GM18867 (cell line): ENCODE measurements at regions not wholly inside any gene's neighbourhood (a gene's known extent, or its start where the extent isn't known, plus 50 kb on each side); places are given as distances from the start of the nearest gene placed in this dataset.

ENCODE experiments used
- ATAC-seq: cut with Tn5 transposase; IDR thresholded peaks from one replicate; pipeline ENCODE4 v1.9.1; 2021; ENCODE audit warnings: mild to moderate bottlenecking, moderate library complexity; ENCODE audit not compliant: unreplicated experiment

DNA sequence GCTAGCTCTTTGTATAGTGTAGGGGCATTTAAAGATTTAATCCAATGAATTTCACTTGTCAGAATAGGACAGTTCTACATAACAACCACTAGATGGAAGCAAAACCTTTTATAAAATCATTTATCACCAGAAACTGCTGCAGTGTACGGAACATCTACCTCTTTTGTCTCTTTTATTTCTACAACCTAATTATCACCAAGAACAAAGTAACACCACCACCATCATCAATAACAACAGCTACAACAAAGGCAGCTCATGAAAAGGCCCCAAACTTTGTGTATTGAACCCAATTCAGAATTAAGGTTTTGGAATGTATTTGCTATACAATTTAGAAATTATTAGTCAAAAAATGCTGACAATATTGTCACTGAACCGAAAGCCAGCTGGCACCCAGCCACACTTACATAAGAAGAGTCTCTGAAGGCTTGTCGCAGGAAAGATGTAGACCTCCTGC lies 260.9 kb upstream of the RPS6KA3 start:
- peak; percentile 72 for ATAC-seq

DNA sequence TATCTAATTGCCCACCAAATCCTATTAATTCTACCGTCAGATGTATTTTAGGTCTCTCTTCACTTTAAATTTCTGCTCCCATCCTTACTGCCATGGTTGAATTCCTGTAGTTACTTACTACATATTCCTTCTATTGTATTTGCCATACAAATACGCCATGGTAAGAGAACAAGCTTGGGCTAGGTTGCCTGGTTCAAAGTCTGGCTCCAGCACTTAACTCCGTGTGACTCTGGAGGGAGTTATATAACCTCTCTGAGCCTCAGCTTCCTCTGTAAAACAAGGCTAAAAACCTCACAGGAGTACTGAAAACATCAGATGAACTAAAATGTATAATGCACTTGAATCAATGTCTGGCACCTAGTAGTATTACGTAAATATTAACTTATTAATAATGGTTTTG lies 260.3 kb upstream of the RPS6KA3 start:
- ATAC-seq = no peak

DNA sequence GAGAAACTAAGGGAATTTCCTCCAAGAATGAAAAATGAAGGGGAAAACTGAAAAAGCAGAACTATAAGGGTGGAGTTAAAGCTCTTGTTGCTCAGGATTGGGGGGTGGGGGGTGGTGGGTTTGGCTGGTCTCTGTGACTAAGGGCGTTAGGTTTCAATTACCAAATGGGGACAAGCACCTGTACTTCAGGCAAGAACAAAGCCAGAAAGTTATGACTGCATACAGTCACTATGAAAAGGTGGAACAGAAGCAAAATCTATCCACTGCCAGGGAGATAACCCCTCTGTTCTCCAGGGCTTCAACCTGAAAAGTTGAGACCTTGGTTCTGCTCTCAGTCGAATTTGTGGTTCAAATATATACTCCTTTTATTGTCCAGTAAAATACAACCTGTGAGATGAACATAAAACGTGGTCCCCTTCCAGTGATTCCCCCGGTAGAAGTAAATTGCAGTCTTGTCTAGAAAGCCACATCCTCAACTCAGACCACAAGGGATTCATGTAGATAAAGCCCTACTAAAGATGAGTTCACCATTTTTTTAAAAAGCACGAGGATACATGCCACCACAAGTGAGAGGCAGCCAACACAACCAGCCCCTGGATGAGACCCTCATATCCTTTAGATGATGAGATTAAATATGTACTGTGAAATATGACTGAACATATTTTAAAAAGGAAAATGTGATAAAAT lies 257.1 kb upstream of the RPS6KA3 start:
- no peak for ATAC-seq

DNA sequence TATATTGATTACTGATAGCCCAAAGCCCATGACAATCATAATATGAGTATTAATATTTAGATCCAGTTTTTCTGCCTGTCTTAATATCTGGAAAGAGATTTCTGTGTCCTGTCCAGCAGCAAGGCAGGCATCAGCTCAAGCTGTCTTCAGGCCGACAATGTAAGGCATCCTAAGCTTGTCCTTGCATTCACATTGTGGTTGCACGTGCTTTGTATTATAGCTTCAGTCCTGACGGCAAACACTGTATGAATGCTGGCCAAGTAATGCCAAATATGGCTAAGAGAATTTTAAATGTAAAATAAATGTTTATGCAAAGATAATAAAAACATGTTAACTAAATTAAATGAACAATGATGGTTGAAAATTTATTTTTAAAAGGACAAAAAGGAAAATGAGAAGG lies 255.7 kb upstream of the RPS6KA3 start:
- no peak for ATAC-seq

DNA sequence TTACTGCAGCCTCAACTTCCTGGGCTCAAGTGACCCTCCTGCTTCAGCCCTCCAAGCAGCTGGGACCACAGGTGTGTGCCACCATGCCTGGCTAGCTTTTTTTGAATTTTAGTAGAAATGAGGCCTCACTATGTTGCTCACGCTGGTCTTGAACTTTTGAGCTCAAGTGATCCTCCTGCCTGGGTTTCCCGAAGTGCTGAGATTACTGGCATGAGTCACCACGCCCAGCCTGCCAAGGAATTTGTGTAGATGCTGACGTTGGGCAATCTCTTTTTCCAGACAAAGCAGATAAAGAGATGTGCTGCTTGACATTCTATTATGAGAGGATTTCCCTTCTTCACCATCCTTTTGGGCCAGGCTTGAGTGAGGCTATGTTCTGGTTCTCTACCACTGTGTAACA lies 254.5 kb upstream of the RPS6KA3 start:
- no peak for ATAC-seq

DNA sequence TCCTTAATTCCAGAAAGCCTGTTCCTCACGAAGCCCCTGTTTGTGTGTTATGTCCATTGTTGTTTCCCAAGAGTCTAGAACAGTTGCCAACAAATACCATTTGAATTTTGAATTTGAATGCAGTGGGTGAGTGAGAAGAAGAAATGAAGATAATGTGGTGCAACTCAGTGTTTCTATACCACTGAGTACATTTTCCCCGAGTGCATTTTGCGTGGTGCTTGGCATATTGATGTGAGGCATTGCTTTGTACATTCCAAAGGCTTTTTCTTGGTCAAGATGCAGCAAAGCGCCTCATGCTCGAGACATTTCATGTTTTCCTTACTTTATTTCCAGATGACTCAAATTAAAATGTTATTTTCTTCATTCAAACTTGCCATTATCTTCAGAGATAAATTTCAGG lies 253.1 kb upstream of the RPS6KA3 start:
- no peak for ATAC-seq

DNA sequence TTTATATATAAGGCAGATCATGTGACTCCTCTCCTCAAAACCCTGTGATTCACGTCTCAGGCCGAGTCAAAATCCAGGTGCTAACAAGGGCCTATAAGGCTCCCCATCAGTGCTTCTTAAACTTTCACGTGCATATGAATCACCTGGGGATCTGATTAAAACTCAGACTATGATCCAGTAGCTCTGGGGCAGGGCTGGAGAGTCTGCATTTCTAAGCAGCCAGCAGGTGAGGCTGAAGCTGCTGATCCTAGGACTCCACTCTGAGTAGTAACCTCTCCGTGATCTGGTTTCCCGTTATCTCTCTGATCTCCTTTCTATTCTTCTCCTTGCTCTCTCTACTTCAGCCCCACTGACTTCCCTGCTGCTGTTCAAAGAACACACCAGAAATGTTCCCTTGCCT lies 252.4 kb upstream of the RPS6KA3 start:
- ATAC-seq = no peak

DNA sequence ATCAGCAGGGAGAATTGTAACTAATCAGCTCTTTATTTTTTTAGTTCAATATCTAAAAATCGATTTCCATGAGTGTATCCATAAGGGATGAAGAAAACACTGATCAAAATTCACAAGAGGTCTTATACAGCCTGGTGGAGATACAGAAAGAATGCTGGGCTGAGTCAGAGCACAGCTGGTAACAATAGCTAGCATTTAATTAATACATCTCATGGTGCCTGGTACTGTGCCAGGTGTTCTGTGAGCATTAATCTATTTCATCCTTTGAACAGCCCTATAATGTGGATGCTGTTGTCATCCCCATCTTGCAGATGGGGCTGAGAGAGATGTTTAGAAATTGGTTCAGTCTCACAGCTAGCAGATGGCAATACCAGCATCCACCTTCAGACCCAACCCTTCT lies 250.9 kb upstream of the RPS6KA3 start:
- no peak for ATAC-seq

DNA sequence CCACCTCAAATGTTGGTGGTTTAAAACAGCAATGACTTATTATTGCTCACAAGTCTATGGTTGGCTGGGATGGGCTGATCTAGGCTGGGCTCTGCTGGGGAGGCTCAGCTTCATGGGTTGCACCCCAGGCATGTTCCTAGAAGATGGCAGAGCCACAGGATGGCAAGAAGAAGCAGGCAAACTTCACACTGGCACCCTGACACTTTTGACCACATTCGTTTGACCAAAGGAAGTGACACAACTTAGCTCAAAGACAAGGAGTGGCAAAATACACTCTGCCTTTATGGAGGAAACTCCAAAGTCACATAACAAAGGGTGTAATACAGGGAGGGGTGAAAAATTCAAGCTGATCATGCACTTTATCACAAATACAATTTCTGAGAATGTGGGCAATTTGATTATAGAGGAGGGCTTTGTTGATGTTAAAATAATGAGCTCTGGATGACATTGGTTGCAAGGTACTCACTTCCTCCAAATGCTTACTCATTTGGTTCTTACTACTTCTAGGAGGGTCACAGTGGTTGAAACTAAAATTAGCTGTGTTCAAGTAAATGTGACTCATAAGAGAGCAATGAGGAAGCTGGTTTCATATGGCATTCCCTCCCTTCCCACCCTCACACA lies 249.2 kb upstream of the RPS6KA3 start:
- peak; percentile 98 for ATAC-seq

DNA sequence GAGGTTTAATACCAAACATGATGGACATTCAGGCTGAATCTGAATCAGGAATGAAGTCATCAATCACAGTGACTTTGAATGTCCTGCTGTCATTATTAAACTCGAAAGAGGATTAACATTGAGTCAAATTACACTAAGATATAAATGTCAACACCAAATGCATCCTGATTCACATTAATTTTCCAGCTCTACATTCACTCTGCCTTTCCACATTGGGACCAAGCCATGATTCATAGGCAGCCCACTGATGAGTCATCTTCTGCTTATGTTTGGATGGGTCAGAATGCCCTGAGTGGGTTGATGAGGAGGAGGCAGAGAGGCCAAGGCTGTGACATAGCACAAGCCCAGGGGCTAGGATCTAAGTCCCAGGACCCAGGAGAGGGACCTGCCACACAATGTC lies 247.6 kb upstream of the RPS6KA3 start:
- ATAC-seq = no peak

DNA sequence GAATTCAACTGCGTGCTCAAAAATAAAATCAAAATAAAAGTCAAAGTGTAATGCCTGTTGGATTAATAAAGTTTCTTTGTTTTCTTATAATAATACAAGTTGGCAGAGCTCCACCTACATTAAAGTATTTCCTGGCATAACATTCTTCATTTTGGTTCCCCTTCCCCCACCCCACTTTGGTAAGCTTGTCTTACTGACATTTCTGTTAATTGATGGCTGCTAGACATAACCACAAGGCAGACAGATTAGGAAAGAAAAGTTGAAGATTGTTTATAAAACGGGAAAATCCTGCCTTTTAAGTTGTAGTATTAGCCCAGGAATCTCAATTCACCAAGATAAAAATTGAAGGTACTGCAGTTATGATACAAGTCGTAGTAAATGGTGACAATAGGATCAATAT lies 246.5 kb upstream of the RPS6KA3 start:
- ATAC-seq = no peak

DNA sequence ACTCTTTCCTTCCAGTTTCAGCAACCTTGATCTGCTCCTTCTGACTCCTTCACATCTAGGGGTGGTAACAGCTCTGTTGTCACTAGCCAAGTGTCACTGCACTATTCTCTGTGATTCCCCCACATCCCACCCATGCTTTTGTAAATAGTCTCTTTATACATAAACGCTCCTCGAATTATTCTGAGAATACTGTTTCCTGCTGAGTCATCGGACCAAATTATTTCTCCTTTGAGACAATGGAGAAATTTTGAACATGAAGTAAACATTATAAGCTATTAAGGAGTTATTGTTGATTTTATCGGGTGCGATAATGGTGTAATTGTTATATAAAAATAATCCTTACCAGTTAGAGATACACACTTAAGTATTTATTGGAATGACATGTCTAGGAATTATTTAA lies 245.1 kb upstream of the RPS6KA3 start:
- no peak for ATAC-seq

DNA sequence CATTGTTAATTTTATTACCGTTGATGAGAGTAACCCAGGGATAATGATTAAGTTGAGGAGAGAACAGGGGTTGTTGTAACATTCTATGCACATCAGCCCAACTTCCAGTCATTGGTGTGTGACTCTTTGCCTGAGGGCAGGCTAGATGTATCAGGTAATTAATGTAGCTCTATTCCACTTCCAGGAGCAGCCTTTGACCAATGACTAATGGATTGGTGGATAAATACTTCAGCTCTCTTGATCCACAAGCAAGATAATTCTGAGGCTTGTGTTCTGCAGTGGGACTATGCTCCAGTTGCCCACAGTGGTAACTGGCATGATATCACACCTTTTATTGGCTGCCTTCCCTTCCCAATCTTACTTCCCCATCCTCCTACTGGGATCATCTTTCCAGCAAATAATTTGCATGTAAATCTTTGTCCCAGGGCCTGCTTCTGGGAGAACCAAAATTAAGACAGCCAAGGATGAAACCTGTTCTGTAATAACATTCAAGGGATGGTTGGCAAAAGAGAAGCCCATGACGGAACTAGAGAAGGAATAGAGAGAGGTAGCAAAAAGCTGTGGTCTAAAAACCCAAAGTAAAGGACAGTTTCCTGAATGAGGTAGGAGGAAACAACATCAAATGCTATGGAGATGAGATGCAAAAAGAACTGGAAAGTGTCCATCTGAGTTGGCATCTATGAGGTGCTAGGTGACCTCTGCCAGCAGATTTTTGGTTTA lies 241.4 kb upstream of the RPS6KA3 start:
- ATAC-seq = no peak

DNA sequence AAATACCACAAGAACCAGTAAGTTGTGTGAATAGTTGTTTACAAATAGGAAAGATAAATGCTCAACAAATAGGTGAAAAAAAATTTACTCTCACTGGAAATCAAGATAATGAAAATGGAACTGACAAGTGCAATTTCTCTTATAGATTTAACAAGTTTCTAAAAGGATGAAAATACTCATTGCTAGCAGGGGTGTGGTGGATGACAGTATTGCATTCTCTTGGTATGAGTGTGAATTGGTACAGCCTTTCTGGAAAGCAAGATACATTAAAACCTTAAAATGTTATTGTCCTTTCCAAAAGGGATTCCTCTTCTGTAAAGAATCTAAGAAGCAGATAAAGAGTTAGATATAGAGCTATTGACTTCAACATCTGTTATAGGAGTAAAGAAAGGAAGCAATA lies 240.0 kb upstream of the RPS6KA3 start:
- peak; percentile 69 for ATAC-seq

DNA sequence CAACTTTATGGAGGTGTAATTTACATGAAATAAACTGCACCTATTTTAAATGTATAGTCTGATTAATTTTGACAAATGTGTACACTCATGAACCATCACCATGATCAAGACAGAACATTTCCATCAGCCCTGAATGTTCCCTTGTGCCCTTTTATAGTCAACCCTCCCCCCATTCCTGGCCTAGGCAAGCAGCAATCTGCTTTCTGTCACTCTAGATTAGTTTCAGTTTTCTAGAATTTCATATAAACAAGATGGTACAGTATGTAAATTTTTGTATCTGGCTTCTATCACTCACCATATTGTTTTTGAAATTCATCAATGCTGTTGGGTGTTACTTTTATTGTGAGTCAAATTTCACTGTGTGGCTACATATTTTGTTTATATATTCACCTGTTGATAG lies 234.2 kb upstream of the RPS6KA3 start:
- ATAC-seq = no peak

DNA sequence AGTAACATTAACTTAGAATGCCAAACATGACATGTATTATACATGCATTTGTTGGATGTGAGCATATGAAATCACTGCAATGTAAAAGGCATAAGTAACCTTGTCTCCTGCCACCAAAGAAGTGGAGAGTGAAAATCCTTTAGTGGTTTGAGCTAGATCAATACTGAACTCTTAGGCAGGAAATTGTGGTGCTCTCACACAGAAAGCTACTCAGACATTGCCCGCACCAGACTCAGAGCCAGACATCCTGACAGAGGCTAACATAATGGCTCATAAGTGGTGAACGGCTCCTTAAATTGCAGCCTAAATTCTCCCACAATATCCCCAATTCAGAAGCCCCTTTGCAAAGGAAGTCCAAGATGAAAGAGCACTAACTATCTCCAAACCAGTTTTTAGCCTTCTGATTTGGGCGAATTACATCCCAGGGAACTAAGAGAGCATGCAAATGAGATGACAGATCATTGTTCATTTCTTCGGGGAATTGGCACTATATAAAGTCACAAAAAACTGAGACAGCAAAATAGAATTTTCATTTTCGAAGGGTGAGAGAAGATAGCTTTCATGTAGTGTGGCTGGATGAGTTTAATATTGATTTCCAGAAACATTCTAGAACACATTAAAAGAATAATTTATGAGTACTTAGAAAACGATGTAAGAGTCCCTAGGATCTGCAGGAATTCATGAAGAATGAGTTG lies 233.6 kb upstream of the RPS6KA3 start:
- peak; percentile 78 for ATAC-seq

DNA sequence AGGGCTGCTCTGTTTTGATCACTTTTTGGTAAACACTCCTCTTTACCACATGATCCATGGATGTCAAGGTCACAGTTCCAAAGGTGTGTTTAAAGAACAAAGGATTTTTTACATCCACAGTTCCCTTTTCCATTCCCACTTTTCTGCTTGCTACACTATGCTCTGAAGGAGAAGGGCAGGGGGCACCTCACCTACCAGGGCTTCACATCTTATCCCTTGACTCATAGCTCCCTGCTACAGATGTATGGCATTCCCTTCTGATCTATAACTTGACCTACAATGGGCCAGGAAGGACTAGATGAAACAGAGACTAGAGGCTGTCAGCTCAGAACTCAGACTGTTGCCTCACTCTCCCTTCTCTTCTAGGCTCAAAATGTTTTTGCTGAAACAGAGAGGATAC lies 233.1 kb upstream of the RPS6KA3 start:
- peak; percentile 39 for ATAC-seq

DNA sequence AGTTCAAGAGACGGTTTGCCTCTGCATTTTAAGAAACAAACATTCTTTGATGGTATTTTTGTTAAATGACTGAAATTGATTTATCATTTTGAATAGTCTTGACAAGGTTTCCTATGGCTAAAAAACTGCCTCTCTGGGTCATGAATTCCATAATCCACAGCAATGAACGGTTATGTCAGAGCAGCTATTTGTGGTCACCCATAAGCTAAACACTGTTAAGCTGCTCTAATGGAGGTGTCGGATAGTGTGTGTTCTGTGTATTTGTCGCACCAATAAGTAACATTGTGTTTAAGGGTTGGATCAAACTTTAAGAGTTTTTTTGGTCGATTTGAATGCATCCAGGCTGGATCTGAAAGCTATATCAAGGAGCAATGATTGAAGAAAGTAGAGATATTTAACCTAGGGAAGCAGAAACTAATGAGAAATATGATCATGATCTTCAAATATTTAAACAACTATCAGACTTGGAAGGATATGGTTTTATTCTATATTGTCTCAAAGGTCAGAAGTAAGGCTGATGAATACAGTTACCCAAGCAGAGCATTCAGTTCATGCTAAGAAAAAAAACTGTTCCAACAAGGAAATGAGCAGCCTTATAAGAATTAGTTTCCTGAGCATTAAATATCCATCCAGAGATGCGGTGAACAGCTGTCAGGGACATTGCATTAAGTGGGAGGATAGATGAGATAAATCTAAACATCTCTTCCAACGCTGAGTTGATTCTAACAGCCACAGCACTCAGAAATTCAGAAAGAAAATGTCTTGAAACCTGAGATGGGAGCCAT lies 232.3 kb upstream of the RPS6KA3 start:
- no peak for ATAC-seq

DNA sequence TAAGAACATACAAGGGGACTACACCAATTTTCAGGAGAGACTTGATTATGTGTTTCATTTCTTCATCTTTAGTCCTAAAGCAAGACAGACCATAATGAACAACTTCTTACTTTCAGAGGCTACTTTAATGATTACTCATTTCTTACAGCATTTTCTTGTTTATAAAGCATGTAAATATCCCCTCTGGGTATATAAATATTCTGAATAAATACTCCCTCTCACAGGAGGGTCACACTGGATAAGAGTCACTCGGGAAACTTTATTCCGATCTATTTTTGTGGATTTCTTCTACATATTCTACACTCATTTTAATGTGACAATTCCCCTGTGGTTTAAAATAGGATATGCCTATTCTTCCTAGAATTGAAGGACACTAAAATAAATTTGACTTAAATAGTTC lies 228.9 kb upstream of the RPS6KA3 start:
- no peak for ATAC-seq

DNA sequence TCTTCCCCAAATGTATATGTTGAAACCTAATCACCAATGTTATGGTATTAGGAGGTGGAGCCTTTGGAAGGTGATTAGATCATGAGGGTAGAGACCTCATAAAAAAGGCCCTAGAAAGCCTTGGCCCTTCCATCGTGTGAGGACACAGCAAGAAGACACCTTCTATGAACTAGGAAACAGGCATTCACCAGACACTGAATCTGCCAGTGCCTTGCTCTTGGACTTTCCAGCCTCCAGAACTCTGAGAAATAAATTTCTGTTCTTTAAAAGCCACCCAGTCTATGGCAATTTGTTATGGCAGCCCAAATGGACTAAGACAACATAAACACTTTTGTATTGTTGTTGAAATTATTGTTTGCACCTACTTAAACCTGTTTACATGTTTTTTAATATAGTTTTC lies 221.8 kb upstream of the RPS6KA3 start:
- no peak for ATAC-seq

DNA sequence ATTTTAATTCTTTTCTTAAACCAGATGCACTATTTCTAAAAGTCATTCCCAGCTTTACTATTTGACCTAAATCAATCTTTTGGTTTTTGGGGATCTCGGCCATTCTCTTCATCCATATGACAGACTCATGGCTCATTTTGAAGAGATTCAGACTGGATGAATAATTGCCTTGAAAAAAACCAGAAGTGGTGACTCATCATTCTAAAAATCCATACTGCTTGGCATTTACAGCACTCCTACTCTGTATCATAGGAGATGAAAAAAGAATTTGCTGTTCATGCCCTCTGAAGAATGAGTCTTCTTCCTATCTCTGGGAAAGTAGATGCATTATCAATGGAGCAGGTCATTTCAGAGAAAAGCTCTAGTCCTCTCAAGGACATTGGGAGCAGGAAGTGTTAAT lies 220.5 kb upstream of the RPS6KA3 start:
- no peak for ATAC-seq
